ENCODE measurements at regions not wholly inside any gene's neighbourhood (a gene's known extent, or its start where the extent isn't known, plus 50 kb on each side); places are given as distances from the start of the nearest gene placed in this dataset.

DNA sequence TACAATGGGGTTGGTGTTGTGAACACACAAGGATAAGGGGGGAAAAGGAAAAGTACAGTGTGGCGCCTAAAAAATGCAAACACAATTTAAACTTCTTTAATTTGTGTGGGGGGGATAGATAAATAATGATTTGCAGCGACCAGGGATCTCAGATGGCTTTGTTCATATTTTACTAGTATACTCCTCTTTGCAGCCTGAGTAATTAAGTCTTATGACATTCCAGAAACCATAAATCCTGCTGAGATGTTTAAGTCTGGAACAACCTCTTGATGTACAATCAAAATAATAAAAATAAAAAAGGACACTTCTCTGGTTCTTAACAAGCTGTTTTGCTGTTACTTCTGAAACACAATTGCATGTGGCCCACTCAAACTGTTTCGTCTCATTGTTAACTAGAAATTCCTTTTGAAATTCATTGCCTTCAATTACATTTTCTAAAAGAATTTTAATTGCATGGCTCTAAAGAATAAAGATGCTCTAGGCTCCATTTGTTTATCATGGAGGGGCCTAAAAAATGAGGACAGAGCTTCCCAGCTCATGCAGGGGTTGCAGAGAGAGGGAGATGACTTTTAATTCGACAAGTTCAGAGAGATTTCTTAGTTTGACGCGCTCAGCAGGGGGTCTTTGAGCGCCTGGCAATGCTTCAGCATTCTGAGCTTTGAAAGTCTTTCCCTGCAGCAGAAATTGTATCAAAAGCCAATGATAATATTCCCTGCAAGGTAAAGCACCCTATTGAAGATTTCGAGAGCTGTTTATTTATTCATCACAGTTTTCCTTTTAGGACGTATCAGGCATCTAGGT lies 892.4 kb upstream of the TENM3 start:
- H3K4me1 ChIP-seq = no peaks in the 10 kb centered on the region
- intact Hi-C loops (cut with DNase I) = no loop called here
- no peaks in the 10 kb centered on the region for H3K9me3 ChIP-seq
- H3K27ac ChIP-seq = no peak overlapping the region
- no peaks in the 10 kb centered on the region for H3K36me3 ChIP-seq
- no peak for TF ChIP-seq CTCF (IDR thresholded peaks at IDR 0.05)
- no peak for DNase-seq
- no peak overlapping the region for H3K4me3 ChIP-seq
- ATAC-seq = no peak
- no peaks in the 10 kb centered on the region for H3K27me3 ChIP-seq

DNA sequence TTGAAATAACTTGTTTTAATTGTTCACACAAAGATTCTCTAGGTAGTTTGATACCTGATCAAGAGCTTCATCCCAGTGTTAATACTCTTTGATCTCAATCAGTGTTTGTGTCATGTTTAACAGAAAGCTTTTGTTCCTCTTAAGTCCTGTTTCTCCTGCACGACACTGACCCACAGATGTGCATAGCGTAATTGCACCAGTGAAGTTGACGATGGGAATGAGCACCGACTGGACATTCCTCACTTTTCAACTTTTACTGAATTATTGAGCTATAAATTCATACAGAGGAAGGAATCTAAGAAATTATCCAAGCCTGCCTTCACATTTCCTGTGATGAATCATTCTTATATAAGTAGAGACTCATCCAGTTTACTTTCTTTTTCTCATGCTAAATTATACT lies 878.7 kb upstream of the TENM3 start:
- ATAC-seq = no peak
- H3K4me3 ChIP-seq = no peak overlapping the region
- no peak for TF ChIP-seq CTCF (IDR thresholded peaks at IDR 0.05)
- no peaks in the 10 kb centered on the region for H3K27me3 ChIP-seq
- intact Hi-C loops (cut with DNase I) = no loop called here
- H3K9me3 ChIP-seq = no peaks in the 10 kb centered on the region
- H3K4me1 ChIP-seq = no peaks in the 10 kb centered on the region
- H3K36me3 ChIP-seq = no peaks in the 10 kb centered on the region
- DNase-seq = no peak
- H3K27ac ChIP-seq = no peak overlapping the region

- H3K9me3 ChIP-seq = no peaks in the 10 kb centered on the region
- H3K27ac ChIP-seq = no peak overlapping the region
- H3K36me3 ChIP-seq = no peaks in the 10 kb centered on the region
- H3K4me3 ChIP-seq = no peak overlapping the region
- ATAC-seq (no peak), DNase-seq (no peak)
- no peaks in the 10 kb centered on the region for H3K4me1 ChIP-seq
- no peaks in the 10 kb centered on the region for H3K27me3 ChIP-seq
- no peak for TF ChIP-seq CTCF (IDR thresholded peaks at IDR 0.05)
- intact Hi-C loops (cut with DNase I) = no loop called here
Observed at GRCh38 chr4:181365671-181366070, 877.5 kb upstream of the TENM3 start.

DNA sequence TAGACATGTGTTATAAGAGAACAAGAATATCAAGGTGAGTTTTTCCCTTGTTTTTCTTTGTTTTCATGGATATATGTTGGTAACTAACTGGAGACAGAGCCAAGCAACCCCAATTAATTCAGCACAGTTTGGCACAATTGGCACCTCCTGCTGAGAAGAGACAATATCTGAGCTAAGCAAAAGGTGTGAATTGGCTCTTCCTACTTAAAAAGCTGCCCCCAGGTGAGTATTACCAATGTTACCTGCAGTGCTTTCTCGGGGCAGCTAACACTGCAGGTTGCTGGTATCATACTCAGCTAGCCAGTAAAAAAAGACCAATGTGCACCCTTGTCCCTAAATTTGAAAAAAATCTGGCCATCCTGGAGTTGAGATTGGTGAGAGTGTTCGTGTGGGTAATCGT lies 871.2 kb upstream of the TENM3 start:
- Histone ChIP-seq H3K4me3 (no peak overlapping the region), H3K36me3 (no peaks in the 10 kb centered on the region), H3K27ac (no peak overlapping the region), H3K9me3 (no peaks in the 10 kb centered on the region), H3K4me1 (no peaks in the 10 kb centered on the region), H3K27me3 (no peaks in the 10 kb centered on the region)
- no peak for ATAC-seq
- no peak for TF ChIP-seq CTCF (IDR thresholded peaks at IDR 0.05)
- DNase-seq = no peak
- intact Hi-C loops (cut with DNase I) = no loop called here

- H3K36me3 ChIP-seq = no peaks in the 10 kb centered on the region
- no peak overlapping the region for H3K4me3 ChIP-seq
- no peak for TF ChIP-seq CTCF (IDR thresholded peaks at IDR 0.05)
- ATAC-seq (no peak), DNase-seq (no peak)
- no peaks in the 10 kb centered on the region for H3K9me3 ChIP-seq
- H3K27me3 ChIP-seq = no peaks in the 10 kb centered on the region
- H3K4me1 ChIP-seq = no peaks in the 10 kb centered on the region
- H3K27ac ChIP-seq = no peak overlapping the region
- intact Hi-C loops (cut with DNase I) = no loop called here
Observed at GRCh38 chr4:181376058-181376457, 867.1 kb upstream of the TENM3 start.

- no peak overlapping the region for H3K4me3 ChIP-seq
- H3K36me3 ChIP-seq = no peaks in the 10 kb centered on the region
- intact Hi-C loops (cut with DNase I) = no loop called here
- no peaks in the 10 kb centered on the region for H3K4me1 ChIP-seq
- no peaks in the 10 kb centered on the region for H3K27me3 ChIP-seq
- no peak for TF ChIP-seq CTCF (IDR thresholded peaks at IDR 0.05)
- ATAC-seq (no peak), DNase-seq (no peak)
- no peaks in the 10 kb centered on the region for H3K9me3 ChIP-seq
- H3K27ac ChIP-seq = no peak overlapping the region
Observed at GRCh38 chr4:181388061-181388460, 855.1 kb upstream of the TENM3 start.
